Uterus (tissue), 2 donors: ENCODE measurements at regions not wholly inside any gene's neighbourhood (a gene's known extent, or its start where the extent isn't known, plus 50 kb on each side); places are given as distances from the start of the nearest gene placed in this dataset.

Experiments used
- POLR2A ChIP-seq, 2 donors: fragments of 450-650 bp; IDR thresholded peaks; one replicate each; pipeline ENCODE4 v1.6.1; 2016; ENCODE audit warnings: antibody characterized with exemption in 2 of 2, mild to moderate bottlenecking in 1 of 2, moderate library complexity in 1 of 2
- TF ChIP-seq, protein P1 (sequence below), 4 experiments: fragments of 200-600 bp in 2 of 4; fragments of 450-650 bp in 2 of 4; sonication (generic) in 2 of 4; IDR thresholded peaks; one replicate each; pipeline ENCODE4 v1.5.1; 2016 to 2019; ENCODE audit warnings: antibody characterized with exemption in 4 of 4, mild to moderate bottlenecking in 2 of 4, moderate library complexity in 1 of 4

DNA sequence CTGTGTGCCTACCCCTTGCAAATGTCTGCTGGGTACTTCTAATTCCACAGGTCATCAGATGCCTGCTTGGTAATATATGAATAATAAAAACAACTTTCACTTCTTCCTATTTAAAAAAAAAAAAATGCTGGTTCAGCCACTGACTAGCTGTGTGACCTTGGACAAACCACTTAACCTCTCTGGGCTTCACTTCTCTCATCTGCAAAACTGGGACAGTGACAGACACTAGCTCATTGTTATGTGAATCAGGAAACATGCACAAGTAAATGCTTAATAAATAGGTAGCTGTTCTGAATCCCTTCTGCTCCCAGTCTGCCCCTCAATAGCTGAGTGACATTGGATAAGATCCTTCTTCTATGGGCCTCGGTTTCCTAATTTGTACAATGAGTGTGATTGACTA lies 62.6 kb upstream of the HAND1 start:
- TF ChIP-seq, protein P1, sequence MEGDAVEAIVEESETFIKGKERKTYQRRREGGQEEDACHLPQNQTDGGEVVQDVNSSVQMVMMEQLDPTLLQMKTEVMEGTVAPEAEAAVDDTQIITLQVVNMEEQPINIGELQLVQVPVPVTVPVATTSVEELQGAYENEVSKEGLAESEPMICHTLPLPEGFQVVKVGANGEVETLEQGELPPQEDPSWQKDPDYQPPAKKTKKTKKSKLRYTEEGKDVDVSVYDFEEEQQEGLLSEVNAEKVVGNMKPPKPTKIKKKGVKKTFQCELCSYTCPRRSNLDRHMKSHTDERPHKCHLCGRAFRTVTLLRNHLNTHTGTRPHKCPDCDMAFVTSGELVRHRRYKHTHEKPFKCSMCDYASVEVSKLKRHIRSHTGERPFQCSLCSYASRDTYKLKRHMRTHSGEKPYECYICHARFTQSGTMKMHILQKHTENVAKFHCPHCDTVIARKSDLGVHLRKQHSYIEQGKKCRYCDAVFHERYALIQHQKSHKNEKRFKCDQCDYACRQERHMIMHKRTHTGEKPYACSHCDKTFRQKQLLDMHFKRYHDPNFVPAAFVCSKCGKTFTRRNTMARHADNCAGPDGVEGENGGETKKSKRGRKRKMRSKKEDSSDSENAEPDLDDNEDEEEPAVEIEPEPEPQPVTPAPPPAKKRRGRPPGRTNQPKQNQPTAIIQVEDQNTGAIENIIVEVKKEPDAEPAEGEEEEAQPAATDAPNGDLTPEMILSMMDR (IDR thresholded peaks at IDR 0.05), result no peak
- TF ChIP-seq POLR2A (IDR thresholded peaks at IDR 0.05), result no peak
